Endothelial cell of umbilical vein (primary cell): ENCODE measurements at regions not wholly inside any gene's neighbourhood (a gene's known extent, or its start where the extent isn't known, plus 50 kb on each side); places are given as distances from the start of the nearest gene placed in this dataset.

ENCODE experiments used
- CTCF ChIP-seq, 2 donors: IDR thresholded peaks; 1 replicate in 1 of 2; 2 replicates in 1 of 2; pipeline ENCODE4 v1.5.1; 2011; ENCODE audit warnings: low read length in 2 of 2, mild to moderate bottlenecking in 2 of 2, moderate library complexity in 2 of 2, control low read depth in 1 of 2, inconsistent platforms in 1 of 2, low read depth in 1 of 2; ENCODE audit not compliant: insufficient read depth in 1 of 2; ENCODE audit errors: extremely low read depth in 1 of 2
- EZH2 ChIP-seq: IDR thresholded peaks from 2 replicates; pipeline ENCODE4 v1.6.1; 2012; ENCODE audit warnings: borderline replicate concordance, low read depth, mild to moderate bottlenecking, moderate library complexity, low read length, inconsistent platforms; ENCODE audit not compliant: severe bottlenecking
- POLR2A ChIP-seq: IDR thresholded peaks from 2 replicates; pipeline ENCODE4 v1.6.1; 2012; ENCODE audit warnings: low read depth, mild to moderate bottlenecking, control low read depth, low read length

DNA sequence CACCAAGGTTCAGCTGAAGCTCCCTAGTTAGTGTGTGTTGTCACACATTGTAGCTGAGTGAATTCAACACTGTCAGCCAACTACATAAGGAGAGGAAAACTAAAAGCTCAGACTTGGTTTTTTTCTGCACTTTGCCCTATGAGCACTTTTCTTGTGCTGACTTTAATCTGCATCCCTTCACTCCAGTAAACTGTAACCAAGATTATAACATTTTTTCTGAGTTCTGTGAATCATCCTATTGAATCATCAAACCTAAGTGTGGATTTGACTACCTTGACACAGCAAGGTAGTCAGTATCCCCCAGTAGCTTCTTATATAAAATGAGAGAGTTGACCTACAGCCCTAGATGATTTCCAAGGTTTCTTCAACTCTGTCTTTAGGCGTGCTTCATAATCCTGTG is 325.0 kb downstream of the AGTPBP1 start:
- no peak for TF ChIP-seq CTCF (IDR thresholded peaks at IDR 0.05; ENCODE audit: extremely low read depth in 1 of 2, insufficient read depth in 1 of 2, low read depth in 1 of 2, low read length in 2 of 2)
- TF ChIP-seq POLR2A = no peak
- TF ChIP-seq EZH2 = no peak
